K562 (cell line): ENCODE measurements at regions not wholly inside any gene's neighbourhood (a gene's known extent, or its start where the extent isn't known, plus 50 kb on each side); places are given as distances from the start of the nearest gene placed in this dataset.
"Not testable (repeated sequence)": the region's sequence is repeated elsewhere in the genome, so short reads cannot be mapped to it uniquely, and the experiment has no call there.

Experiments
- ATAC-seq: fragments of 200-7000 bp; cut with Tn5 transposase; 3 replicates; pipeline ENCODE4 v1.9.1; 2020; ENCODE audit warnings: moderate library complexity
- BruUV-seq: library from RNA; stranded (reverse); fragments of 400-500 nt; replicated peaks from 2 replicates; lab custom pipeline; 2021; lab: Mats Ljungman, UMichigan
- CTCF ChIA-PET: fragments of 300-600 bp; formaldehyde crosslinking; extraction: SDS; loops from one replicate; lab custom pipeline; 2021; ENCODE audit warnings: low intra/inter-chr PET ratio; lab: Yijun Ruan, JAX
- POLR2A ChIA-PET: fragments of 300-600, 350-650 bp; sonication (Branson Sonifier 250); formaldehyde crosslinking; extraction: SDS; loops from one replicate; lab custom pipeline; 2021; ENCODE audit warnings: antibody characterized with exemption, inconsistent platforms; lab: Yijun Ruan, JAX
- DNase-seq, 4 experiments: peaks; one replicate each; pipeline versions ENCODE4 v3.0.0 to v3.0.0-alpha.2; 2011 to 2018; ENCODE audit warnings: low spot score in 3 of 4, mixed read lengths in 3 of 4; ENCODE audit errors: extremely low read depth in 1 of 4
- FAIRE-seq: peaks from 2 replicates; lab custom pipeline; 2011; peaks lifted over from hg19 to GRCh38; lab: Jason Lieb, UNC
- H2AFZ ChIP-seq: 2 replicates; pipeline ENCODE4 v1.6.0; 2011; ENCODE audit warnings: low read depth, low read length, control low read depth, inconsistent platforms
- H3K27ac ChIP-seq: fragments of 200-600 bp; 3 replicates; pipeline ENCODE4 v1.8.0; 2011; ENCODE audit warnings: low read depth, mild to moderate bottlenecking, control low read depth, inconsistent platforms, low read length, moderate library complexity, mixed read lengths; ENCODE audit errors: extremely low read depth
- H3K27me3 ChIP-seq, 2 experiments: fragments of 300-600 bp in 1 of 2; 2 replicates in 1 of 2; 3 replicates in 1 of 2; pipeline versions ENCODE4 v1.6.0 to v1.8.0; 2011; ENCODE audit warnings: inconsistent platforms in 2 of 2, low read length in 2 of 2, mild to moderate bottlenecking in 1 of 2, mixed read lengths in 1 of 2, moderate library complexity in 1 of 2; ENCODE audit not compliant: control insufficient read depth in 2 of 2, insufficient read depth in 2 of 2
- H3K36me3 ChIP-seq: fragments of 300-600 bp; 3 replicates; pipeline ENCODE4 v1.8.0; 2011; ENCODE audit warnings: mild to moderate bottlenecking, low read length, inconsistent platforms; ENCODE audit not compliant: control insufficient read depth, insufficient read depth
- H3K4me1 ChIP-seq, 2 experiments: fragments of 200-600 bp in 1 of 2; replicated peaks in 1 of 2; 2 replicates in 1 of 2; 3 replicates in 1 of 2; pipeline versions ENCODE4 v1.5.1 to v1.8.0; 2011; ENCODE audit warnings: inconsistent platforms in 2 of 2, low read length in 2 of 2, mild to moderate bottlenecking in 1 of 2, mixed read lengths in 1 of 2, moderate library complexity in 1 of 2; ENCODE audit not compliant: control insufficient read depth in 2 of 2, insufficient read depth in 2 of 2
- H3K4me2 ChIP-seq: 2 replicates; pipeline ENCODE4 v1.6.1; 2011; ENCODE audit warnings: low read length, control low read depth, inconsistent platforms, mixed read lengths; ENCODE audit not compliant: insufficient read depth
- H3K4me3 ChIP-seq: fragments of 200-600 bp; sonication (generic), shearing (Covaris generic); 2 replicates; pipeline ENCODE4 v1.5.1; 2016; ENCODE audit warnings: control low read depth, inconsistent platforms
- H3K79me2 ChIP-seq: fragments of 200-600 bp; 3 replicates; pipeline ENCODE4 v1.8.0; 2011; ENCODE audit warnings: low read length, inconsistent platforms; ENCODE audit not compliant: control insufficient read depth, insufficient read depth
- H3K9ac ChIP-seq, 2 experiments: 2 replicates each; pipeline versions ENCODE4 v1.6.0 to v1.6.1; 2011; ENCODE audit warnings: low read depth in 2 of 2, low read length in 2 of 2, control low read depth in 1 of 2, inconsistent platforms in 1 of 2, mild to moderate bottlenecking in 1 of 2, mixed read lengths in 1 of 2; ENCODE audit not compliant: insufficient read depth in 1 of 2
- H3K9me1 ChIP-seq: one replicate; pipeline ENCODE4 v1.6.0; 2011; ENCODE audit warnings: inconsistent platforms, mild to moderate bottlenecking, low read length, moderate library complexity; ENCODE audit not compliant: control insufficient read depth, insufficient read depth
- H3K9me3 ChIP-seq: replicated peaks from 2 replicates; pipeline ENCODE4 v1.5.1; 2011; ENCODE audit warnings: low read depth, low read length, inconsistent platforms; ENCODE audit not compliant: control insufficient read depth, insufficient read depth
- H4K20me1 ChIP-seq: replicated peaks from 2 replicates; pipeline ENCODE4 v1.6.1; 2011; ENCODE audit warnings: low read length, inconsistent platforms, mixed read lengths; ENCODE audit not compliant: control insufficient read depth, insufficient read depth
- GABPA ChIP-seq: fragments of 200-800 bp; sonication (Bioruptor generic); conservative IDR thresholded peaks from 2 replicates; pipeline ENCODE4 v1.6.1; 2016; ENCODE audit warnings: low read depth, missing genetic modification characterization, missing compliant biosample characterization
- NEUROD1 ChIP-seq: fragments of 150-350 bp; IDR thresholded peaks from 2 replicates; pipeline ENCODE4 v1.6.1; 2014; ENCODE audit warnings: borderline replicate concordance, low read length, low read depth; ENCODE audit not compliant: partially characterized antibody
- NR2C2 ChIP-seq, 2 experiments: fragments of 200-800 bp in 1 of 2; sonication (Bioruptor generic) in 1 of 2; sonication (generic) in 1 of 2; formaldehyde crosslinking in 1 of 2; IDR thresholded peaks; 2 replicates each; pipeline versions ENCODE4 v1.6.1 to v1.8.0; 2016 to 2022; ENCODE audit warnings: mild to moderate bottlenecking in 1 of 2, missing compliant biosample characterization in 1 of 2, missing genetic modification characterization in 1 of 2, missing genetic modification reagents in 1 of 2
- PPARD ChIP-seq: fragments of 250-450 bp; sonication (Bioruptor Pico); IDR thresholded peaks from 2 replicates; pipeline ENCODE4 v1.8.0; 2022; ENCODE audit warnings: inconsistent platforms, mild to moderate bottlenecking, moderate library complexity
- SREBF2 ChIP-seq: sonication (generic); formaldehyde crosslinking; IDR thresholded peaks from 2 replicates; pipeline ENCODE4 v1.4.0; 2020; ENCODE audit warnings: mild to moderate bottlenecking, missing genetic modification reagents
- ZBTB1 ChIP-seq: sonication (generic); formaldehyde crosslinking; IDR thresholded peaks from 2 replicates; pipeline ENCODE4 v1.8.1; 2023; ENCODE audit warnings: missing genetic modification reagents, low read depth, mild to moderate bottlenecking, borderline replicate concordance
- ZNF12 ChIP-seq: sonication (generic); formaldehyde crosslinking; IDR thresholded peaks from 2 replicates; pipeline ENCODE4 v1.4.0; 2020; ENCODE audit warnings: mild to moderate bottlenecking, missing genetic modification reagents
- ZNF707 ChIP-seq: fragments of 250-450 bp; sonication (Bioruptor Pico); conservative IDR thresholded peaks from 2 replicates; pipeline ENCODE4 v1.8.0; 2022; ENCODE audit warnings: inconsistent platforms, mild to moderate bottlenecking, moderate library complexity
- WGBS: fragments of 100-300 bp; shearing (Covaris generic); methylation state at CpG from one replicate; pipeline ENCODE4 v1.1.6; 2016; ENCODE audit warnings: low coverage, mixed read lengths; ENCODE audit not compliant: insufficient coverage; ENCODE audit errors: missing lambda C conversion rate; 5-methylcytosine and 5-hydroxymethylcytosine counted together
- in situ Hi-C: fragments of 300-500 bp; cut with MboI; formaldehyde crosslinking; loops from 4 replicates; pipeline ENCODE4 v1.15.0; 2018; ENCODE audit warnings: inconsistent platforms, mixed read lengths
- intact Hi-C: fragments of 100-400 bp; cut with micrococcal nuclease; formaldehyde crosslinking; loops from 2 replicates; pipeline ENCODE4 v1.14.2; 2022
- TF ChIP-seq, protein P1 (sequence below): fragments of 150-350 bp; conservative IDR thresholded peaks from 2 replicates; pipeline ENCODE4 v1.6.1; 2014; ENCODE audit warnings: low read length
- TF ChIP-seq, protein P2 (sequence below): fragments of 450-650 bp; IDR thresholded peaks from 2 replicates; pipeline ENCODE4 v1.6.1; 2016; ENCODE audit warnings: low read depth, mild to moderate bottlenecking, moderate library complexity
- TF ChIP-seq, protein P3 (sequence below): fragments of 450-650 bp; IDR thresholded peaks from 2 replicates; pipeline ENCODE4 v1.6.1; 2018; ENCODE audit warnings: mild to moderate bottlenecking, low read depth; ENCODE audit not compliant: partially characterized antibody

DNA sequence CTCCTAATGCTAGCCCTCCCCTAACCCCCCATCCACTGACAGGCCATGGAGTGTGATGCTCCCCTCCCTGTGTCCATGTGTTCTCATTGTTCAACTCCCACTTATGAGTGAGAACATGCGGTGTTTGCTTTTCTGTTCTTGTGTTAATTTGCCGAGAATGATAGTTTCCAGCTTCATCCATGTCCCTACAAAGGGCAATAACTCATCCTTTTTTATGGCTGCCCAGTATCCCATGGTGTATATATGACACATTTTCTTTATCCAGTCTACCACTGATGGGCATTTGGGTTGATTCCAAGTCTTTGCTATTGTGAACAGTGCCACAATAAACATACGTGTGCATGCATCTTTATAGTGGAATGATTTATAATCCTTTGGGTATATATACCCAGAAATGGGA lies 779.0 kb downstream of the PCDH7 start:
- H2AFZ ChIP-seq, DNase-seq, H3K9ac ChIP-seq, H3K79me2 ChIP-seq, H3K9me3 ChIP-seq, BruUV-seq, H4K20me1 ChIP-seq, H3K27me3 ChIP-seq, FAIRE-seq, H3K36me3 ChIP-seq, in situ Hi-C loops, H3K4me1 ChIP-seq, H3K4me3 ChIP-seq, ATAC-seq, H3K27ac ChIP-seq, intact Hi-C loops, POLR2A ChIA-PET, H3K9me1 ChIP-seq, H3K4me2 ChIP-seq, CTCF ChIA-PET: not testable (repeated sequence)
- WGBS: 5% methylated on average over 3 of the region's 3 CpGs

DNA sequence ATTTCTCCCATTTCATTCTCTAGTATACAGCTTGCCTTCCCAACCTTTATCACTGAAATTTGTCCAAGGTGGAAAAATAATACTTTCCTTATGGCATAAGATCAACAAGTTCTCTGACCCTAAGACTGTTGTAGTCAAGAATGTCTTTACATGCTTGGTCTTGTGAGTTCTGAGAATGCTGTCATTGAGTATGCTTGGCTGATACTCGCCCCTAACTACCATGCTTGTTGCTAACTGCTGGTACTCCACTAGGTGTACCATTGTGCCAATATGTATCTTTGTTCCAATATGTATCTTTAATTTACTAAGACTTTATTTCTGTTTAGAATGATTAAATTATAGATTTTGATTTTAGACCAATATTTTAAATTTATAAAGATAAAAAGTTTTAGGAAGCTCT lies 796.4 kb downstream of the PCDH7 start:
- no peaks in the 10 kb centered on the region for H4K20me1 ChIP-seq
- CTCF ChIA-PET: interaction anchor here (0.5 kb wide), 1 partner anchor 57 kb away, joined by 3 read pairs; no protein-coding TSS in a partner anchor
- no peaks in the 10 kb centered on the region for H3K27me3 ChIP-seq
- H3K9me3 ChIP-seq: no peaks in the 10 kb centered on the region; the same call in 1 of the 2 replicates
- no peak overlapping the region for H2AFZ ChIP-seq
- POLR2A ChIA-PET: no interaction called here
- ATAC-seq: no peak
- H3K9ac ChIP-seq: no peak overlapping the region
- no TSS peak for BruUV-seq
- intact Hi-C loops: no loop called here
- H3K9me1 ChIP-seq: no peaks in the 10 kb centered on the region
- 0% methylated on average over 1 of the region's 1 CpG for WGBS
- no peaks in the 10 kb centered on the region for H3K79me2 ChIP-seq
- in situ Hi-C loops: no loop called here
- no peak for DNase-seq
- FAIRE-seq: no peak
- no peak overlapping the region for H3K4me3 ChIP-seq
- no peaks in the 10 kb centered on the region for H3K4me1 ChIP-seq
- no peak overlapping the region for H3K4me2 ChIP-seq
- no peak overlapping the region for H3K27ac ChIP-seq
- no peaks in the 10 kb centered on the region for H3K36me3 ChIP-seq
- TF ChIP-seq SREBF2 (CRISPR knock-in tag) (no peak), ZNF12 (CRISPR knock-in tag) (no peak), PPARD (no peak), NR2C2 (CRISPR knock-in tag; IDR thresholded peaks at IDR 0.05) (no peak), NR2C2 (tag; IDR thresholded peaks at IDR 0.05) (no peak), NEUROD1 (no peak), GABPA (tag) (no peak), ZNF707 (no peak), ZBTB1 (CRISPR knock-in tag) (no peak)
- TF ChIP-seq, protein P1, sequence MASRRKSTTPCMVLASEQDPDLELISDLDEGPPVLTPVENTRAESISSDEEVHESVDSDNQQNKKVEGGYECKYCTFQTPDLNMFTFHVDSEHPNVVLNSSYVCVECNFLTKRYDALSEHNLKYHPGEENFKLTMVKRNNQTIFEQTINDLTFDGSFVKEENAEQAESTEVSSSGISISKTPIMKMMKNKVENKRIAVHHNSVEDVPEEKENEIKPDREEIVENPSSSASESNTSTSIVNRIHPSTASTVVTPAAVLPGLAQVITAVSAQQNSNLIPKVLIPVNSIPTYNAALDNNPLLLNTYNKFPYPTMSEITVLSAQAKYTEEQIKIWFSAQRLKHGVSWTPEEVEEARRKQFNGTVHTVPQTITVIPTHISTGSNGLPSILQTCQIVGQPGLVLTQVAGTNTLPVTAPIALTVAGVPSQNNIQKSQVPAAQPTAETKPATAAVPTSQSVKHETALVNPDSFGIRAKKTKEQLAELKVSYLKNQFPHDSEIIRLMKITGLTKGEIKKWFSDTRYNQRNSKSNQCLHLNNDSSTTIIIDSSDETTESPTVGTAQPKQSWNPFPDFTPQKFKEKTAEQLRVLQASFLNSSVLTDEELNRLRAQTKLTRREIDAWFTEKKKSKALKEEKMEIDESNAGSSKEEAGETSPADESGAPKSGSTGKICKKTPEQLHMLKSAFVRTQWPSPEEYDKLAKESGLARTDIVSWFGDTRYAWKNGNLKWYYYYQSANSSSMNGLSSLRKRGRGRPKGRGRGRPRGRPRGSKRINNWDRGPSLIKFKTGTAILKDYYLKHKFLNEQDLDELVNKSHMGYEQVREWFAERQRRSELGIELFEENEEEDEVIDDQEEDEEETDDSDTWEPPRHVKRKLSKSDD: no peak
- TF ChIP-seq, protein P2, sequence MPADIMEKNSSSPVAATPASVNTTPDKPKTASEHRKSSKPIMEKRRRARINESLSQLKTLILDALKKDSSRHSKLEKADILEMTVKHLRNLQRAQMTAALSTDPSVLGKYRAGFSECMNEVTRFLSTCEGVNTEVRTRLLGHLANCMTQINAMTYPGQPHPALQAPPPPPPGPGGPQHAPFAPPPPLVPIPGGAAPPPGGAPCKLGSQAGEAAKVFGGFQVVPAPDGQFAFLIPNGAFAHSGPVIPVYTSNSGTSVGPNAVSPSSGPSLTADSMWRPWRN: no peak
- TF ChIP-seq, protein P3, sequence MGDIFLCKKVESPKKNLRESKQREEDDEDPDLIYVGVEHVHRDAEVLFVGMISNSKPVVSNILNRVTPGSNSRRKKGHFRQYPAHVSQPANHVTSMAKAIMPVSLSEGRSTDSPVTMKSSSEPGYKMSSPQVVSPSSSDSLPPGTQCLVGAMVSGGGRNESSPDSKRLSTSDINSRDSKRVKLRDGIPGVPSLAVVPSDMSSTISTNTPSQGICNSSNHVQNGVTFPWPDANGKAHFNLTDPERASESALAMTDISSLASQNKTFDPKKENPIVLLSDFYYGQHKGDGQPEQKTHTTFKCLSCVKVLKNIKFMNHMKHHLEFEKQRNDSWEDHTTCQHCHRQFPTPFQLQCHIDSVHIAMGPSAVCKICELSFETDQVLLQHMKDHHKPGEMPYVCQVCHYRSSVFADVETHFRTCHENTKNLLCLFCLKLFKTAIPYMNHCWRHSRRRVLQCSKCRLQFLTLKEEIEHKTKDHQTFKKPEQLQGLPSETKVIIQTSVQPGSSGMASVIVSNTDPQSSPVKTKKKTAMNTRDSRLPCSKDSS: no peak
